Esophagus squamous epithelium (tissue), 5 donors: ENCODE measurements at regions not wholly inside any gene's neighbourhood (a gene's known extent, or its start where the extent isn't known, plus 50 kb on each side); places are given as distances from the start of the nearest gene placed in this dataset.

Experiments used
- DNase-seq: peaks from one replicate; lab custom pipeline; 2025; lab: John Stamatoyannopoulos, UW
- H3K27ac ChIP-seq, 4 donors: fragments of 200-600 bp; sonication (generic); one replicate each; pipeline ENCODE4 v1.5.1; 2016 to 2019; ENCODE audit warnings: mild to moderate bottlenecking in 1 of 4
- H3K27me3 ChIP-seq, 4 donors: fragments of 200-600 bp; sonication (generic); 1 replicate in 3 of 4; 2 replicates in 1 of 4; pipeline versions ENCODE4 v1.5.1 to v1.6.0; 2017 to 2021; ENCODE audit warnings: antibody characterized with exemption in 1 of 4
- H3K36me3 ChIP-seq, 3 donors: fragments of 200-600 bp; sonication (generic); one replicate each; pipeline ENCODE4 v1.5.1; 2016 to 2019
- H3K4me1 ChIP-seq, 3 donors: fragments of 200-600 bp; sonication (generic); one replicate each; pipeline ENCODE4 v1.5.1; 2017 to 2019
- H3K4me3 ChIP-seq, 4 donors: fragments of 200-600 bp; sonication (generic); 1 replicate in 3 of 4; 2 replicates in 1 of 4; pipeline ENCODE4 v1.5.1; 2016 to 2019; ENCODE audit warnings: mild to moderate bottlenecking in 2 of 4, moderate library complexity in 1 of 4
- H3K9me3 ChIP-seq, 3 donors: fragments of 200-600 bp; sonication (generic); one replicate each; pipeline ENCODE4 v1.5.1; 2016 to 2019
- CTCF ChIP-seq, 6 experiments: fragments of 450-650 bp in 4 of 6; fragments of 200-600 bp in 2 of 6; sonication (generic) in 2 of 6; IDR thresholded peaks; one replicate each; pipeline ENCODE4 v1.5.1; 2016 to 2019; ENCODE audit warnings: antibody characterized with exemption in 6 of 6, mild to moderate bottlenecking in 4 of 6, moderate library complexity in 4 of 6
- POLR2A ChIP-seq, 4 donors: fragments of 450-650 bp; IDR thresholded peaks; one replicate each; pipeline ENCODE4 v1.6.1; 2017; ENCODE audit warnings: antibody characterized with exemption in 4 of 4, mild to moderate bottlenecking in 4 of 4, moderate library complexity in 3 of 4
- WGBS, 2 donors: methylation state at CpG; one replicate each; pipeline ENCODE4 v1.1.5; 2018; 5-methylcytosine and 5-hydroxymethylcytosine counted together
- intact Hi-C: fragments of 100-400 bp; cut with DNase I; formaldehyde crosslinking; loops from one replicate; pipeline ENCODE4 v1.15.0; 2022
- donor health status: DM: yes; HTN: yes; CAD: no.

- Histone ChIP-seq H3K36me3 (no peaks in the 10 kb centered on the region), H3K4me3 (no peak overlapping the region), H3K4me1 (peaks cover 0 to 3% (median 0%) of the 10 kb centered on the region in 3 donors), H3K27me3 (no peaks in the 10 kb centered on the region), H3K27ac (no peak overlapping the region), H3K9me3 (no peaks in the 10 kb centered on the region)
- WGBS, 2 donors: 66 to 67% methylated on average over 5 of the region's 5 CpGs
- TF ChIP-seq POLR2A (IDR thresholded peaks at IDR 0.05) (no peak), CTCF (IDR thresholded peaks at IDR 0.05) (no peak)
- intact Hi-C loops: no loop called here
- no peak for DNase-seq
These were observed 145.9 kb upstream of the ITGB1 start for GRCh38 chr10:33103863-33104379.

- peaks cover 0 to 3% (median 0%) of the 10 kb centered on the region in 3 donors for H3K4me1 ChIP-seq
- 70 to 71% methylated on average over 5 of the region's 5 CpGs for WGBS, 2 donors
- no peak overlapping the region for H3K4me3 ChIP-seq
- H3K27ac ChIP-seq: no peak overlapping the region
- TF ChIP-seq POLR2A (IDR thresholded peaks at IDR 0.05): no peak
- TF ChIP-seq CTCF (IDR thresholded peaks at IDR 0.05): no peak
- H3K36me3 ChIP-seq: no peaks in the 10 kb centered on the region
- no peak for DNase-seq
- H3K9me3 ChIP-seq: no peaks in the 10 kb centered on the region
- no peaks in the 10 kb centered on the region for H3K27me3 ChIP-seq
- intact Hi-C loops: no loop called here
These were observed 144.0 kb upstream of the ITGB1 start for GRCh38 chr10:33102071-33102470.

- 51 to 55% methylated on average over 3 of the region's 3 CpGs for WGBS, 2 donors
- DNase-seq: no peak
- no peaks in the 10 kb centered on the region for H3K9me3 ChIP-seq
- H3K27me3 ChIP-seq: no peaks in the 10 kb centered on the region
- H3K4me1 ChIP-seq: peaks cover 0 to 3% (median 0%) of the 10 kb centered on the region in 3 donors
- no peaks in the 10 kb centered on the region for H3K36me3 ChIP-seq
- intact Hi-C loops: no loop called here
- H3K27ac ChIP-seq: no peak overlapping the region
- TF ChIP-seq POLR2A (IDR thresholded peaks at IDR 0.05) (no peak), CTCF (IDR thresholded peaks at IDR 0.05) (no peak)
- H3K4me3 ChIP-seq: no peak overlapping the region
These were observed 143.4 kb upstream of the ITGB1 start for GRCh38 chr10:33101392-33101787.

GRCh38 chr10:33100781-33101391, 142.9 kb upstream of the ITGB1 start:
- TF ChIP-seq CTCF (IDR thresholded peaks at IDR 0.05) (no peak), POLR2A (IDR thresholded peaks at IDR 0.05) (no peak)
- no peak for DNase-seq
- no peaks in the 10 kb centered on the region for H3K9me3 ChIP-seq
- no peaks in the 10 kb centered on the region for H3K36me3 ChIP-seq
- H3K27me3 ChIP-seq: no peaks in the 10 kb centered on the region
- no peak overlapping the region for H3K27ac ChIP-seq
- 88 to 100% methylated on average over 1 of the region's 1 CpG for WGBS, 2 donors
- H3K4me3 ChIP-seq: no peak overlapping the region
- H3K4me1 ChIP-seq: peaks cover 0 to 3% (median 0%) of the 10 kb centered on the region in 3 donors
- intact Hi-C loops: no loop called here

- Histone ChIP-seq H3K27me3 (no peaks in the 10 kb centered on the region), H3K4me3 (no peak overlapping the region), H3K36me3 (no peaks in the 10 kb centered on the region), H3K9me3 (peaks cover 0 to 2% (median 0%) of the 10 kb centered on the region in 3 donors), H3K4me1 (peaks cover 0 to 3% (median 0%) of the 10 kb centered on the region in 3 donors), H3K27ac (no peak overlapping the region)
- intact Hi-C loops: no loop called here
- WGBS, 2 donors: 50% methylated on average over 1 of the region's 1 CpG
- no peak for TF ChIP-seq CTCF (IDR thresholded peaks at IDR 0.05)
- DNase-seq: no peak
These were observed 141.7 kb upstream of the ITGB1 start for GRCh38 chr10:33099748-33100147.
